Suprapubic skin (tissue), 4 donors: ENCODE measurements at regions not wholly inside any gene's neighbourhood (a gene's known extent, or its start where the extent isn't known, plus 50 kb on each side); places are given as distances from the start of the nearest gene placed in this dataset.

Experiments used
- DNase-seq, 2 donors: peaks; one replicate each; pipeline ENCODE4 v3.0.0-alpha.2; 2019; ENCODE audit warnings: low spot score in 2 of 2
- H3K27ac ChIP-seq: fragments of 200-600 bp; sonication (generic); one replicate; pipeline ENCODE4 v1.5.1; 2019
- H3K27me3 ChIP-seq: fragments of 200-600 bp; sonication (generic); one replicate; pipeline ENCODE4 v1.5.1; 2019
- H3K36me3 ChIP-seq: fragments of 200-600 bp; sonication (generic); one replicate; pipeline ENCODE4 v1.5.1; 2019
- H3K4me1 ChIP-seq: fragments of 200-600 bp; sonication (generic); one replicate; pipeline ENCODE4 v1.5.1; 2019
- H3K4me3 ChIP-seq: fragments of 200-600 bp; sonication (generic); one replicate; pipeline ENCODE4 v1.5.1; 2019; ENCODE audit warnings: mild to moderate bottlenecking
- H3K9me3 ChIP-seq: fragments of 200-600 bp; sonication (generic); one replicate; pipeline ENCODE4 v1.5.1; 2019
- EP300 ChIP-seq: sonication (generic); formaldehyde crosslinking; IDR thresholded peaks from one replicate; pipeline ENCODE4 v1.6.1; 2017; ENCODE audit warnings: antibody characterized with exemption
- POLR2A ChIP-seq, 2 donors: fragments of 450-650 bp; IDR thresholded peaks; one replicate each; pipeline ENCODE4 v1.6.1; 2017; ENCODE audit warnings: antibody characterized with exemption in 2 of 2, mild to moderate bottlenecking in 2 of 2, moderate library complexity in 2 of 2
- POLR2AphosphoS5 ChIP-seq, 3 donors: sonication (generic); formaldehyde crosslinking; IDR thresholded peaks; one replicate each; pipeline ENCODE4 v1.6.1; 2017; ENCODE audit warnings: antibody characterized with exemption in 3 of 3
- WGBS: methylation state at CpG from one replicate; pipeline ENCODE4 v1.1.5; 2018; 5-methylcytosine and 5-hydroxymethylcytosine counted together
- TF ChIP-seq, protein P1 (sequence below), 2 donors: fragments of 200-600 bp in 1 of 2; fragments of 450-650 bp in 1 of 2; sonication (generic) in 1 of 2; IDR thresholded peaks; one replicate each; pipeline ENCODE4 v1.5.1; 2016 to 2019; ENCODE audit warnings: antibody characterized with exemption in 2 of 2, mild to moderate bottlenecking in 1 of 2, moderate library complexity in 1 of 2

DNA sequence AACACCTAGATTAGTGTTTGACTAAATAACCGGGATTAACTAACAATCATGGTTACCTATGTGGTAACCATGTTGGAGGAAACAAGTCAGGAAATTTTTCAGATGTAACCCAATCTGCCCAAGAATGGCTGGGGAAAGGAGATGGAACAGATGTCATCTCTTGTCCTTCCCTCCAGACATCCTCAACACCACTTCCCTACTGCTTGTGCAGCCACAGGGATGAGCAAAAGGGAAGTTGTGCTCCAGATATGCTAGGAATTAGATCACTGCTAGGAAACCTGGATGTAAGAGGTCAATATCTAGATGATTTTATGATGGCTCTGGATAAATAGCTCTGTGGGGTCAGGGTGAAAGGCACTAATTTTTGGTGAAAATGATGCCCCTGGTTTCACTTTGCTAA, 61.3 kb upstream of the ELL2 start:
- Histone ChIP-seq H3K27ac (no peak overlapping the region), H3K9me3 (no peaks in the 10 kb centered on the region), H3K4me1 (peaks cover 37% of the 10 kb centered on the region), H3K27me3 (no peaks in the 10 kb centered on the region), H3K4me3 (no peak overlapping the region), H3K36me3 (no peaks in the 10 kb centered on the region)
- no peak for DNase-seq
- TF ChIP-seq, protein P1, sequence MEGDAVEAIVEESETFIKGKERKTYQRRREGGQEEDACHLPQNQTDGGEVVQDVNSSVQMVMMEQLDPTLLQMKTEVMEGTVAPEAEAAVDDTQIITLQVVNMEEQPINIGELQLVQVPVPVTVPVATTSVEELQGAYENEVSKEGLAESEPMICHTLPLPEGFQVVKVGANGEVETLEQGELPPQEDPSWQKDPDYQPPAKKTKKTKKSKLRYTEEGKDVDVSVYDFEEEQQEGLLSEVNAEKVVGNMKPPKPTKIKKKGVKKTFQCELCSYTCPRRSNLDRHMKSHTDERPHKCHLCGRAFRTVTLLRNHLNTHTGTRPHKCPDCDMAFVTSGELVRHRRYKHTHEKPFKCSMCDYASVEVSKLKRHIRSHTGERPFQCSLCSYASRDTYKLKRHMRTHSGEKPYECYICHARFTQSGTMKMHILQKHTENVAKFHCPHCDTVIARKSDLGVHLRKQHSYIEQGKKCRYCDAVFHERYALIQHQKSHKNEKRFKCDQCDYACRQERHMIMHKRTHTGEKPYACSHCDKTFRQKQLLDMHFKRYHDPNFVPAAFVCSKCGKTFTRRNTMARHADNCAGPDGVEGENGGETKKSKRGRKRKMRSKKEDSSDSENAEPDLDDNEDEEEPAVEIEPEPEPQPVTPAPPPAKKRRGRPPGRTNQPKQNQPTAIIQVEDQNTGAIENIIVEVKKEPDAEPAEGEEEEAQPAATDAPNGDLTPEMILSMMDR (IDR thresholded peaks at IDR 0.05) = no peak
- WGBS = 94% methylated on average over 1 of the region's 1 CpG

DNA sequence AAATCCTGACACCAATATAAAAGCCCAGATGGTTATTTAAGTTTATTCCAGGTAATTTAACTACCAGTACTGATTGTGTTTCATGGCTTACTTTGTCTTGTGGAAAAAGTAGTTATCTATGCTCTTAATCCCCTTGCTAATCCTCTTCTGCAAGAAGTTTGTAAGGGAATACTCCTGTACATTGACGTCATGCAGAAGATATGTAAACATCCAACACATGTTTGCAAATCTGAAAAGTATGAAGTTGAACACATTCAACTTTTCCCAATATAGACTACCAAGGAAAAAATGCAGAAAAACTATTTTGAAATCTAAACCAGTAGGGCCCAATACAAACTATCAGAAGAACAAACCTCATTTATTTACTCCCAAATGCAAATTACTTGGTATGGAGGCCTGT, 56.3 kb upstream of the ELL2 start:
- Histone ChIP-seq H3K9me3 (no peaks in the 10 kb centered on the region), H3K27me3 (no peaks in the 10 kb centered on the region), H3K36me3 (no peaks in the 10 kb centered on the region), H3K4me3 (no peak overlapping the region), H3K27ac (no peak overlapping the region), H3K4me1 (peaks cover under 1% of the 10 kb centered on the region)
- DNase-seq = no peak
- WGBS = 67% methylated on average over 1 of the region's 1 CpG
- TF ChIP-seq, protein P1 (IDR thresholded peaks at IDR 0.05) = no peak
- TF ChIP-seq EP300 (no peak), POLR2AphosphoS5 (IDR thresholded peaks at IDR 0.05) (no peak), POLR2A (IDR thresholded peaks at IDR 0.05) (no peak)

GRCh38 chr5:96016216-96016615, 54.6 kb upstream of the ELL2 start:
- H3K36me3 ChIP-seq = no peaks in the 10 kb centered on the region
- H3K27me3 ChIP-seq = no peaks in the 10 kb centered on the region
- TF ChIP-seq POLR2AphosphoS5 (IDR thresholded peaks at IDR 0.05) = no peak
- TF ChIP-seq EP300 = no peak
- TF ChIP-seq, protein P1 (IDR thresholded peaks at IDR 0.05) = no peak
- TF ChIP-seq POLR2A (IDR thresholded peaks at IDR 0.05) = no peak
- H3K9me3 ChIP-seq = no peaks in the 10 kb centered on the region
- H3K4me1 ChIP-seq = no peaks in the 10 kb centered on the region
- DNase-seq = no peak
- no peak overlapping the region for H3K27ac ChIP-seq
- no peak overlapping the region for H3K4me3 ChIP-seq
- WGBS = 93% methylated on average over 2 of the region's 2 CpGs

DNA sequence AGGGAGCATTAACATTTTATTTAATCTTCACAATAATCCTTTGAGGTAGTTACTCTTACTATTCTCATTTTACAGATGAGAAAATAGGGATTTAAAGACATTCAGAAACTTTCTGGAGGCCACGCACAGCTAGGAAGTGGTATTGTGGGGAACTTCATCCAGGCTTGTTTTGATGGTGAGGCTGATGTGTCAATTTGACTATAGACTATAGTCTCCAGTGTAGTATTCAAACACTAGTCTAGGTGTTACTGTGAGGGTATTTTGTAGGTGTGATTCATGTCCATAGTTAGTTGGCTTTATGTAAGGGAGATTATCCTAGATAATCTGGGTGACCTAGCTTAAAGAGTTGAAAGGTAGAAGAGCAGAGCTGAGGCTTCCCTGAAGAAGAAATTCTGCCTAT, 54.1 kb upstream of the ELL2 start:
- H3K4me3 ChIP-seq = no peak overlapping the region
- H3K4me1 ChIP-seq = no peaks in the 10 kb centered on the region
- H3K27ac ChIP-seq = no peak overlapping the region
- H3K9me3 ChIP-seq = no peaks in the 10 kb centered on the region
- no peaks in the 10 kb centered on the region for H3K27me3 ChIP-seq
- DNase-seq = no peak
- TF ChIP-seq POLR2AphosphoS5 (IDR thresholded peaks at IDR 0.05) (no peak), POLR2A (IDR thresholded peaks at IDR 0.05) (no peak), EP300 (no peak)
- TF ChIP-seq, protein P1 (IDR thresholded peaks at IDR 0.05) = no peak
- no peaks in the 10 kb centered on the region for H3K36me3 ChIP-seq
- 96% methylated on average over 1 of the region's 1 CpG for WGBS

- no peaks in the 10 kb centered on the region for H3K4me1 ChIP-seq
- 93% methylated on average over 1 of the region's 1 CpG for WGBS
- no peak overlapping the region for H3K27ac ChIP-seq
- H3K36me3 ChIP-seq = no peaks in the 10 kb centered on the region
- H3K27me3 ChIP-seq = no peaks in the 10 kb centered on the region
- no peak for TF ChIP-seq POLR2A (IDR thresholded peaks at IDR 0.05)
- no peak for TF ChIP-seq EP300
- TF ChIP-seq, protein P1 (IDR thresholded peaks at IDR 0.05) = no peak
- no peak for TF ChIP-seq POLR2AphosphoS5 (IDR thresholded peaks at IDR 0.05)
- no peak overlapping the region for H3K4me3 ChIP-seq
- DNase-seq = no peak
- no peaks in the 10 kb centered on the region for H3K9me3 ChIP-seq
Observed at GRCh38 chr5:96014395-96014794, 52.7 kb upstream of the ELL2 start.
